Kidney (tissue), 13 donors: ENCODE measurements at regions not wholly inside any gene's neighbourhood (a gene's known extent, or its start where the extent isn't known, plus 50 kb on each side); places are given as distances from the start of the nearest gene placed in this dataset.

Experiments used
- DNase-seq, 5 donors: peaks; one replicate each; pipeline ENCODE4 v3.0.0-alpha.2; 2013 to 2020
- FAIRE-seq: peaks from 2 replicates; lab custom pipeline; 2012; peaks lifted over from hg19 to GRCh38; lab: Jason Lieb, UNC
- H3K27ac ChIP-seq, 2 donors: one replicate each; pipeline ENCODE4 v1.7.0; 2013; ENCODE audit warnings: low read depth in 2 of 2, low read length in 2 of 2, inconsistent platforms in 1 of 2
- H3K27me3 ChIP-seq: one replicate; pipeline ENCODE4 v1.7.1; 2013; ENCODE audit warnings: low read length, inconsistent platforms; ENCODE audit not compliant: control insufficient read depth, insufficient read depth
- H3K36me3 ChIP-seq, 3 donors: one replicate each; pipeline versions ENCODE4 v1.7.0 to v1.7.1; 2013; ENCODE audit warnings: low read length in 3 of 3, control low read depth in 1 of 3, inconsistent platforms in 1 of 3; ENCODE audit not compliant: insufficient read depth in 3 of 3, control insufficient read depth in 2 of 3
- H3K4me1 ChIP-seq, 3 donors: one replicate each; pipeline versions ENCODE4 v1.7.0 to v1.7.1; 2013; ENCODE audit warnings: low read length in 3 of 3, inconsistent platforms in 1 of 3, low read depth in 1 of 3; ENCODE audit not compliant: control insufficient read depth in 2 of 3, insufficient read depth in 2 of 3
- H3K4me3 ChIP-seq, 3 donors: one replicate each; pipeline versions ENCODE4 v1.7.0 to v1.8.1; 2013; ENCODE audit warnings: low read length in 3 of 3, control low read depth in 1 of 3, inconsistent platforms in 1 of 3
- H3K9ac ChIP-seq, 3 donors: one replicate each; pipeline versions ENCODE4 v1.7.0 to v1.7.1; 2013; ENCODE audit warnings: low read length in 3 of 3, control low read depth in 1 of 3, inconsistent platforms in 1 of 3
- H3K9me3 ChIP-seq, 3 donors: one replicate each; pipeline versions ENCODE4 v1.7.0 to v1.7.1; 2013; ENCODE audit warnings: low read length in 3 of 3, control low read depth in 1 of 3, inconsistent platforms in 1 of 3; ENCODE audit not compliant: control insufficient read depth in 2 of 3, insufficient read depth in 1 of 3
- CTCF ChIP-seq: IDR thresholded peaks from 3 replicates; pipeline ENCODE4 v1.5.1; 2012; ENCODE audit warnings: mild to moderate bottlenecking, moderate library complexity, borderline replicate concordance; ENCODE audit not compliant: insufficient read depth; ENCODE audit errors: extremely low read depth
- intact Hi-C: fragments of 100-400 bp; cut with DNase I; formaldehyde crosslinking; loops from one replicate; pipeline ENCODE4 v1.11.1; 2022
- donor health status: control.
- donor health status: control.
- donor health status: control.
- donor health status: control.
- donor health status: control.
- donor health status: DM: yes; HTN: yes; CAD: no.
- donor health status: Normal renal cell carcinoma (clear cell type).

DNA sequence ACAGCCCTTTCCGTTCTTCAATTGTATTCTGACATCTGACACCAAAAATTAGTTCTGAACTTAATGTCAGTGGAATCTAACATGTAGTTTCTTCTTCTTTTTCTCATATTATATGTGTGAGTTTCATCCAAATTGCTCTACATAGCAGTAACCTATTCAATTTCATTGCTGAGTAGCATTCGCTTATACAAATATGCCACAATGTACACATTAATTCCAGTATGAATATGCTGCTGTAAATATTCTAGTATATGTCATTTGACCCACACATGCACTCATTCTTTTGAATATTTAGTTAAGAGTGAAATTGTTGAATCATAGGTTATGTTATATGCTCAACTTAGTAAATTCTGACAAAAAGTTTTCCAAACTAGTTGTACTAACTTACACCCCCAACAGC, 550.9 kb downstream of the CHSY3 start:
- no peak overlapping the region for H3K9ac ChIP-seq
- no peaks in the 10 kb centered on the region for H3K27me3 ChIP-seq
- DNase-seq (no peak), FAIRE-seq (no peak)
- H3K36me3 ChIP-seq = no peaks in the 10 kb centered on the region
- no peak overlapping the region for H3K27ac ChIP-seq
- no peaks in the 10 kb centered on the region for H3K9me3 ChIP-seq
- H3K4me3 ChIP-seq = no peak overlapping the region
- TF ChIP-seq CTCF = no peak
- H3K4me1 ChIP-seq = no peaks in the 10 kb centered on the region
- intact Hi-C loops = no loop called here

DNA sequence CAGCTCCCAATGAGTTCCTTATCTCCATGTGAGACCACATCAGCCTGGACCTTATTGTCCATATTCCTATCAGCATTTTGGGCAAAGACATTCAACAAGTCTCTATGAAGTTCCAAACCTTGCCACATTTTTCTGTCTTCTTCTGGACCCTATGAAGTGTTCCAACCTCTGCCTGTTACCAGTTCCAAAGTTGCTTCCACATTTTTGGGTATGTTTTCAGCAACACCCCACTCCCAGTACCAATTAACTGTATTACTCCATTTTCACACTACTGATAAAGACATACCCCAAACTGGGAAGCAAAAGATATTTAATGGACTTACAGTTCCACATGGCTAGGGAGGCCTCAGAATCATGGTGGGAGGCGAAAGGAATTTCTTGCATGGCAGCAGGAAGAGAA, 548.5 kb downstream of the CHSY3 start:
- intact Hi-C loops = no loop called here
- no peak for DNase-seq
- FAIRE-seq = no peak
- H3K27me3 ChIP-seq = no peaks in the 10 kb centered on the region
- no peak for TF ChIP-seq CTCF
- no peaks in the 10 kb centered on the region for H3K4me1 ChIP-seq
- H3K27ac ChIP-seq = no peak overlapping the region
- no peak overlapping the region for H3K4me3 ChIP-seq
- H3K36me3 ChIP-seq = no peaks in the 10 kb centered on the region
- no peak overlapping the region for H3K9ac ChIP-seq
- no peaks in the 10 kb centered on the region for H3K9me3 ChIP-seq

GRCh38 chr5:130436430-130436829, 532.2 kb downstream of the CHSY3 start:
- Histone ChIP-seq H3K27ac (no peak overlapping the region), H3K27me3 (no peaks in the 10 kb centered on the region), H3K4me3 (no peak overlapping the region), H3K9ac (no peak overlapping the region), H3K36me3 (no peaks in the 10 kb centered on the region), H3K9me3 (peaks cover 0 to 9% (median 0%) of the 10 kb centered on the region in 3 donors), H3K4me1 (no peaks in the 10 kb centered on the region)
- no peak for TF ChIP-seq CTCF
- intact Hi-C loops = no loop called here
- DNase-seq (no peak), FAIRE-seq (no peak)
